Right atrium auricular region (tissue), 2 donors: ENCODE measurements at regions not wholly inside any gene's neighbourhood (a gene's known extent, or its start where the extent isn't known, plus 50 kb on each side); places are given as distances from the start of the nearest gene placed in this dataset.

Experiments used
- DNase-seq: peaks from one replicate; pipeline ENCODE4 v3.0.0-alpha.2; 2019; ENCODE audit warnings: low spot score
- H3K27ac ChIP-seq, 2 donors: fragments of 200-600 bp; sonication (generic); 1 replicate in 1 of 2; 2 replicates in 1 of 2; pipeline ENCODE4 v1.5.1; 2016 to 2019
- H3K27me3 ChIP-seq, 2 donors: fragments of 200-600 bp; sonication (generic); one replicate each; pipeline versions ENCODE4 v1.5.1 to v1.6.0; 2017 to 2019
- H3K36me3 ChIP-seq: fragments of 200-600 bp; sonication (generic); one replicate; pipeline ENCODE4 v1.5.1; 2016
- H3K4me1 ChIP-seq, 2 donors: fragments of 200-600 bp; sonication (generic); one replicate each; pipeline versions ENCODE4 v1.5.1 to v1.6.0; 2017 to 2019
- H3K4me3 ChIP-seq, 2 donors: fragments of 200-600 bp; sonication (generic); 1 replicate in 1 of 2; 2 replicates in 1 of 2; pipeline ENCODE4 v1.5.1; 2017 to 2019; ENCODE audit warnings: mild to moderate bottlenecking in 1 of 2, moderate library complexity in 1 of 2
- H3K9me3 ChIP-seq, 2 donors: fragments of 200-600 bp; sonication (generic); one replicate each; pipeline ENCODE4 v1.5.1; 2019
- CTCF ChIP-seq, 2 donors: fragments of 200-600 bp; sonication (generic); IDR thresholded peaks; one replicate each; pipeline ENCODE4 v1.5.1; 2019; ENCODE audit warnings: antibody characterized with exemption in 2 of 2

- no peak for DNase-seq
- H3K4me3 ChIP-seq, result no peak overlapping the region
- H3K36me3 ChIP-seq, result no peaks in the 10 kb centered on the region
- H3K4me1 ChIP-seq, result no peaks in the 10 kb centered on the region
- no peaks in the 10 kb centered on the region for H3K27me3 ChIP-seq
- H3K27ac ChIP-seq, result no peak overlapping the region
- H3K9me3 ChIP-seq, result no peaks in the 10 kb centered on the region
- TF ChIP-seq CTCF (IDR thresholded peaks at IDR 0.05), result no peak
These were observed 504.1 kb upstream of the PKDCC start for GRCh38 chr2:41543726-41544125.

- no peak overlapping the region for H3K27ac ChIP-seq
- no peak for DNase-seq
These were observed 503.1 kb upstream of the PKDCC start for GRCh38 chr2:41544709-41545108.

GRCh38 chr2:41546031-41546430, 501.8 kb upstream of the PKDCC start:
- DNase-seq, result no peak
- Histone ChIP-seq H3K4me1 (no peaks in the 10 kb centered on the region), H3K27ac (no peak overlapping the region), H3K36me3 (no peaks in the 10 kb centered on the region), H3K27me3 (no peaks in the 10 kb centered on the region), H3K4me3 (no peak overlapping the region), H3K9me3 (no peaks in the 10 kb centered on the region)
- TF ChIP-seq CTCF (IDR thresholded peaks at IDR 0.05), result no peak

More at GRCh38 chr2:41544709-41545108, 503.1 kb upstream of the PKDCC start:
- Histone ChIP-seq H3K27me3 (no peaks in the 10 kb centered on the region), H3K4me1 (no peaks in the 10 kb centered on the region), H3K36me3 (no peaks in the 10 kb centered on the region), H3K9me3 (no peaks in the 10 kb centered on the region), H3K4me3 (no peak overlapping the region)
- TF ChIP-seq CTCF (IDR thresholded peaks at IDR 0.05), result no peak

GRCh38 chr2:41568648-41569047, 479.2 kb upstream of the PKDCC start:
- Histone ChIP-seq H3K4me1 (no peaks in the 10 kb centered on the region), H3K27ac (no peak overlapping the region), H3K36me3 (no peaks in the 10 kb centered on the region), H3K4me3 (no peak overlapping the region), H3K9me3 (no peaks in the 10 kb centered on the region), H3K27me3 (no peaks in the 10 kb centered on the region)
- TF ChIP-seq CTCF (IDR thresholded peaks at IDR 0.05), result no peak
- no peak for DNase-seq

GRCh38 chr2:41572154-41572553, 475.7 kb upstream of the PKDCC start:
- no peak for DNase-seq
- Histone ChIP-seq H3K9me3 (no peaks in the 10 kb centered on the region), H3K36me3 (no peaks in the 10 kb centered on the region), H3K27me3 (no peaks in the 10 kb centered on the region), H3K27ac (no peak overlapping the region), H3K4me1 (no peaks in the 10 kb centered on the region), H3K4me3 (no peak overlapping the region)
- no peak for TF ChIP-seq CTCF (IDR thresholded peaks at IDR 0.05)

- no peak for DNase-seq
- H3K36me3 ChIP-seq, result no peaks in the 10 kb centered on the region
- no peak overlapping the region for H3K27ac ChIP-seq
- no peaks in the 10 kb centered on the region for H3K27me3 ChIP-seq
- no peak overlapping the region for H3K4me3 ChIP-seq
- H3K4me1 ChIP-seq, result no peaks in the 10 kb centered on the region
- H3K9me3 ChIP-seq, result no peaks in the 10 kb centered on the region
- TF ChIP-seq CTCF (IDR thresholded peaks at IDR 0.05), result no peak
These were observed 471.4 kb upstream of the PKDCC start for GRCh38 chr2:41576423-41576822.
